ENCODE measurements at regions not wholly inside any gene's neighbourhood (a gene's known extent, or its start where the extent isn't known, plus 50 kb on each side); places are given as distances from the start of the nearest gene placed in this dataset.

GRCh38 chr5:2569176-2569575 is 182.3 kb downstream of the IRX2 start:
- ATAC-seq (ENCODE audit: low FRiP score in 2 of 2) (no peak), DNase-seq (no peak)
- Histone ChIP-seq H3K27ac (no peak overlapping the region), H3K4me1 (no peaks in the 10 kb centered on the region), H3K27me3 (no peaks in the 10 kb centered on the region), H3K9me3 (no peaks in the 10 kb centered on the region), H3K4me3 (no peak overlapping the region), H3K36me3 (no peaks in the 10 kb centered on the region)
- 60 to 68% methylated on average over 10 of the region's 10 CpGs for WGBS, 2 donors
- TF ChIP-seq POLR2A (IDR thresholded peaks at IDR 0.05) (no peak), POLR2AphosphoS5 (IDR thresholded peaks at IDR 0.05) (no peak), CTCF (IDR thresholded peaks at IDR 0.05) (no peak), EP300 (IDR thresholded peaks at IDR 0.05) (no peak)

GRCh38 chr5:2566284-2566683 is 185.2 kb downstream of the IRX2 start:
- TF ChIP-seq POLR2AphosphoS5 (IDR thresholded peaks at IDR 0.05) (no peak), CTCF (IDR thresholded peaks at IDR 0.05) (no peak), POLR2A (IDR thresholded peaks at IDR 0.05) (no peak), EP300 (IDR thresholded peaks at IDR 0.05) (no peak)
- WGBS, 2 donors = 72 to 82% methylated on average over 3 of the region's 3 CpGs
- no peak for DNase-seq
- ATAC-seq (ENCODE audit: low FRiP score in 2 of 2) = no peak
- Histone ChIP-seq H3K9me3 (peaks cover 0 to 8% (median 0%) of the 10 kb centered on the region in 4 donors), H3K4me1 (no peaks in the 10 kb centered on the region), H3K27me3 (no peaks in the 10 kb centered on the region), H3K4me3 (no peak overlapping the region), H3K27ac (no peak overlapping the region), H3K36me3 (no peaks in the 10 kb centered on the region)

GRCh38 chr5:2565147-2565546 is 186.3 kb downstream of the IRX2 start:
- no peak overlapping the region for H3K4me3 ChIP-seq
- DNase-seq = no peak
- H3K9me3 ChIP-seq = peaks cover 0 to 8% (median 0%) of the 10 kb centered on the region in 4 donors
- ATAC-seq (ENCODE audit: low FRiP score in 2 of 2) = no peak
- H3K36me3 ChIP-seq = no peaks in the 10 kb centered on the region
- 70 to 74% methylated on average over 6 of the region's 6 CpGs for WGBS, 2 donors
- no peak overlapping the region for H3K27ac ChIP-seq
- TF ChIP-seq POLR2A (IDR thresholded peaks at IDR 0.05) = no peak
- TF ChIP-seq POLR2AphosphoS5 (IDR thresholded peaks at IDR 0.05) = no peak
- no peak for TF ChIP-seq CTCF (IDR thresholded peaks at IDR 0.05)
- no peak for TF ChIP-seq EP300 (IDR thresholded peaks at IDR 0.05)
- H3K4me1 ChIP-seq = no peaks in the 10 kb centered on the region
- no peaks in the 10 kb centered on the region for H3K27me3 ChIP-seq

- ATAC-seq (ENCODE audit: low FRiP score in 2 of 2) = no peak
- Histone ChIP-seq H3K27me3 (no peaks in the 10 kb centered on the region), H3K4me3 (no peak overlapping the region), H3K4me1 (no peaks in the 10 kb centered on the region), H3K9me3 (peaks cover 0 to 8% (median 0%) of the 10 kb centered on the region in 4 donors), H3K27ac (no peak overlapping the region), H3K36me3 (no peaks in the 10 kb centered on the region)
- 76 to 88% methylated on average over 4 to 6 of the region's 6 CpGs for WGBS, 2 donors
- TF ChIP-seq POLR2AphosphoS5 (IDR thresholded peaks at IDR 0.05) (no peak), EP300 (IDR thresholded peaks at IDR 0.05) (no peak), POLR2A (IDR thresholded peaks at IDR 0.05) (no peak), CTCF (IDR thresholded peaks at IDR 0.05) (no peak)
- DNase-seq = no peak
These were observed 188.4 kb downstream of the IRX2 start for GRCh38 chr5:2563046-2563445.

GRCh38 chr5:2562036-2562435 is 189.4 kb downstream of the IRX2 start:
- WGBS, 2 donors = 86 to 89% methylated on average over 7 to 13 of the region's 13 CpGs
- H3K4me1 ChIP-seq = no peaks in the 10 kb centered on the region
- no peak for ATAC-seq (ENCODE audit: low FRiP score in 2 of 2)

More at GRCh38 chr5:2562036-2562435, 189.4 kb downstream of the IRX2 start:
- Histone ChIP-seq H3K36me3 (no peaks in the 10 kb centered on the region), H3K27ac (no peak overlapping the region), H3K4me3 (no peak overlapping the region), H3K27me3 (no peaks in the 10 kb centered on the region), H3K9me3 (peaks cover 0 to 8% (median 0%) of the 10 kb centered on the region in 4 donors)
- DNase-seq = no peak
- TF ChIP-seq EP300 (IDR thresholded peaks at IDR 0.05) (no peak), POLR2A (IDR thresholded peaks at IDR 0.05) (no peak), CTCF (IDR thresholded peaks at IDR 0.05) (no peak), POLR2AphosphoS5 (IDR thresholded peaks at IDR 0.05) (no peak)
